ENCODE measurements at regions not wholly inside any gene's neighbourhood (a gene's known extent, or its start where the extent isn't known, plus 50 kb on each side); places are given as distances from the start of the nearest gene placed in this dataset.
"Not testable (repeated sequence)": the region's sequence is repeated elsewhere in the genome, so short reads cannot be mapped to it uniquely, and the experiment has no call there.

GRCh38 chr5:18491349-18491748 is 857.1 kb downstream of the TAF11L14 start:
- no peak for DNase-seq

- DNase-seq = no peak
Observed at GRCh38 chr5:18495157-18495556, 860.9 kb downstream of the TAF11L14 start.

- DNase-seq = no peak
Observed at GRCh38 chr5:18496041-18496440, 861.8 kb downstream of the TAF11L14 start.

- DNase-seq = no peak
Observed at GRCh38 chr5:18497089-18497488, 862.8 kb downstream of the TAF11L14 start.

- DNase-seq = no peak
Observed at GRCh38 chr5:18503797-18504328, 869.6 kb downstream of the TAF11L14 start.

- DNase-seq = no peak
Observed at GRCh38 chr5:18507114-18507513, 872.9 kb downstream of the TAF11L14 start.

- DNase-seq = no peak
Observed at GRCh38 chr5:18517641-18518380, 883.6 kb downstream of the TAF11L14 start.

- DNase-seq = no peak
Observed at GRCh38 chr5:18523380-18523779, 889.1 kb downstream of the TAF11L14 start.

GRCh38 chr5:18526792-18527405 is 892.6 kb downstream of the TAF11L14 start:
- no peak for DNase-seq

- no peak for DNase-seq
Observed at GRCh38 chr5:18533137-18533536, 898.9 kb downstream of the TAF11L14 start.

GRCh38 chr5:18534119-18534518 is 899.9 kb downstream of the TAF11L14 start:
- DNase-seq = no peak

- DNase-seq = not testable (repeated sequence)
Observed at GRCh38 chr5:18535753-18536152, 901.5 kb downstream of the TAF11L14 start.

GRCh38 chr5:18544421-18544820 is 910.2 kb downstream of the TAF11L14 start:
- no peak for DNase-seq

GRCh38 chr5:18546591-18546990 is 912.3 kb downstream of the TAF11L14 start:
- DNase-seq = no peak

- no peak for DNase-seq
Observed at GRCh38 chr5:18551716-18552115, 917.5 kb downstream of the TAF11L14 start.

GRCh38 chr5:18553269-18553668 is 919.0 kb downstream of the TAF11L14 start:
- no peak for DNase-seq

GRCh38 chr5:18560602-18561001 is 926.3 kb downstream of the TAF11L14 start:
- no peak for DNase-seq

- no peak for DNase-seq
Observed at GRCh38 chr5:18563853-18564252, 929.6 kb downstream of the TAF11L14 start.

GRCh38 chr5:18566671-18567070 is 932.4 kb downstream of the TAF11L14 start:
- no peak for DNase-seq

GRCh38 chr5:18576586-18576985 is 942.3 kb downstream of the TAF11L14 start:
- no peak for DNase-seq

GRCh38 chr5:18601185-18601584 is 966.9 kb downstream of the TAF11L14 start:
- no peak for DNase-seq

- no peak for DNase-seq
Observed at GRCh38 chr5:18602402-18602801, 968.1 kb downstream of the TAF11L14 start.

GRCh38 chr5:18605186-18605585 is 970.9 kb downstream of the TAF11L14 start:
- no peak for DNase-seq

GRCh38 chr5:18607570-18607969 is 973.3 kb downstream of the TAF11L14 start:
- DNase-seq = no peak
